MV-4-11 (cell line): ENCODE measurements at regions not wholly inside any gene's neighbourhood (a gene's known extent, or its start where the extent isn't known, plus 50 kb on each side); places are given as distances from the start of the nearest gene placed in this dataset.
A peak's percentile ranks its signal among the peaks of the same experiment; 100 is the strongest.

Experiments used
- DNase-seq: peaks from one replicate; lab custom pipeline; 2025; lab: John Stamatoyannopoulos, UW

- DNase-seq: no peak
Measured at GRCh38 chr18:46346896-46347630, 242.9 kb downstream of the HAUS1 start.

- DNase-seq: no peak
Measured at GRCh38 chr18:46350598-46351159, 246.5 kb downstream of the HAUS1 start.

GRCh38 chr18:46352520-46353250 lies 248.5 kb downstream of the HAUS1 start:
- no peak for DNase-seq

- no peak for DNase-seq
Measured at GRCh38 chr18:46353460-46353859, 249.3 kb downstream of the HAUS1 start.

GRCh38 chr18:46356278-46357033 lies 252.3 kb downstream of the HAUS1 start:
- DNase-seq: no peak

- DNase-seq: no peak
Measured at GRCh38 chr18:46360102-46360699, 256.0 kb downstream of the HAUS1 start.

- DNase-seq: no peak
Measured at GRCh38 chr18:46360866-46361265, 256.7 kb downstream of the HAUS1 start.

GRCh38 chr18:46362533-46362932 lies 258.3 kb downstream of the HAUS1 start:
- no peak for DNase-seq

- DNase-seq: no peak
Measured at GRCh38 chr18:46364048-46364447, 259.9 kb downstream of the HAUS1 start.

GRCh38 chr18:46366201-46366600 lies 262.0 kb downstream of the HAUS1 start:
- DNase-seq: no peak

- no peak for DNase-seq
Measured at GRCh38 chr18:46366751-46367376, 262.7 kb downstream of the HAUS1 start.

- DNase-seq: no peak
Measured at GRCh38 chr18:46369323-46369722, 265.1 kb downstream of the HAUS1 start.

- no peak for DNase-seq
Measured at GRCh38 chr18:46370898-46371297, 266.7 kb downstream of the HAUS1 start.

- peak; percentile 30 for DNase-seq
Measured at GRCh38 chr18:46372670-46373069, 268.5 kb downstream of the HAUS1 start.

- no peak for DNase-seq
Measured at GRCh38 chr18:46373131-46373530, 268.9 kb downstream of the HAUS1 start.

- no peak for DNase-seq
Measured at GRCh38 chr18:46373791-46374190, 269.6 kb downstream of the HAUS1 start.

- DNase-seq: no peak
Measured at GRCh38 chr18:46374850-46375249, 270.7 kb downstream of the HAUS1 start.

- no peak for DNase-seq
Measured at GRCh38 chr18:46377557-46377956, 273.4 kb downstream of the HAUS1 start.

GRCh38 chr18:46378126-46378863 lies 274.1 kb downstream of the HAUS1 start:
- no peak for DNase-seq

- no peak for DNase-seq
Measured at GRCh38 chr18:46378864-46379207, 274.7 kb downstream of the HAUS1 start.
